ENCODE measurements at regions not wholly inside any gene's neighbourhood (a gene's known extent, or its start where the extent isn't known, plus 50 kb on each side); places are given as distances from the start of the nearest gene placed in this dataset.
"Not testable (repeated sequence)": the region's sequence is repeated elsewhere in the genome, so short reads cannot be mapped to it uniquely, and the experiment has no call there.

- not testable (repeated sequence) for TF ChIP-seq CTCF, POLR2A (IDR thresholded peaks at IDR 0.05)
Observed at GRCh38 chr2:242070726-242071125, 201.2 kb downstream of the RTP5 start.

Data from adrenal gland (tissue), 5 donors.